ENCODE measurements at regions not wholly inside any gene's neighbourhood (a gene's known extent, or its start where the extent isn't known, plus 50 kb on each side); places are given as distances from the start of the nearest gene placed in this dataset.
A peak's percentile ranks its signal among the peaks of the same experiment; 100 is the strongest.
"Not testable (repeated sequence)": the region's sequence is repeated elsewhere in the genome, so short reads cannot be mapped to it uniquely, and the experiment has no call there.

GRCh38 chr2:47964277-47964676 is 58.0 kb upstream of the FBXO11 start:
- no peak for DNase-seq
- Histone ChIP-seq H3K27ac (ENCODE audit: low read depth in 1 of 3, low read length in 2 of 3) (no peak overlapping the region), H3K36me3 (ENCODE audit: control insufficient read depth in 3 of 3, insufficient read depth in 2 of 3, low read depth in 1 of 3, low read length in 3 of 3) (no peaks in the 10 kb centered on the region), H3K4me3 (ENCODE audit: low read depth in 1 of 3, low read length in 3 of 3) (no peak overlapping the region), H3K4me1 (ENCODE audit: control insufficient read depth in 3 of 3, insufficient read depth in 2 of 3, low read depth in 1 of 3, low read length in 2 of 3) (no peaks in the 10 kb centered on the region), H3K27me3 (ENCODE audit: control insufficient read depth in 3 of 3, insufficient read depth in 3 of 3, low read length in 3 of 3) (no peaks in the 10 kb centered on the region), H3K9me3 (ENCODE audit: control insufficient read depth in 2 of 2, insufficient read depth in 1 of 2, low read depth in 1 of 2, low read length in 1 of 2) (peaks cover 0 to 2% of the 10 kb centered on the region in 2 donors)
- no peak for FAIRE-seq

- H3K4me1 ChIP-seq (ENCODE audit: control insufficient read depth in 3 of 3, insufficient read depth in 2 of 3, low read depth in 1 of 3, low read length in 2 of 3): no peaks in the 10 kb centered on the region
- H3K9me3 ChIP-seq (ENCODE audit: control insufficient read depth in 2 of 2, insufficient read depth in 1 of 2, low read depth in 1 of 2, low read length in 1 of 2): peaks cover 0 to 2% of the 10 kb centered on the region in 2 donors
- no peaks in the 10 kb centered on the region for H3K27me3 ChIP-seq (ENCODE audit: control insufficient read depth in 3 of 3, insufficient read depth in 3 of 3, low read length in 3 of 3)
- H3K4me3 ChIP-seq (ENCODE audit: low read depth in 1 of 3, low read length in 3 of 3): no peak overlapping the region
- DNase-seq (peak in 1 of 2 donors; percentile 1), FAIRE-seq (no peak)
- no peaks in the 10 kb centered on the region for H3K36me3 ChIP-seq (ENCODE audit: control insufficient read depth in 3 of 3, insufficient read depth in 2 of 3, low read depth in 1 of 3, low read length in 3 of 3)
- 46 to 73% (median 60%) methylated on average over 8 of the region's 8 CpGs for WGBS, 3 donors
- H3K27ac ChIP-seq (ENCODE audit: low read depth in 1 of 3, low read length in 2 of 3): no peak overlapping the region
Measured at GRCh38 chr2:47964722-47965434, 58.6 kb upstream of the FBXO11 start.

GRCh38 chr2:47976728-47977127 is 70.4 kb upstream of the FBXO11 start:
- H3K9me3 ChIP-seq (ENCODE audit: control insufficient read depth in 2 of 2, insufficient read depth in 1 of 2, low read depth in 1 of 2, low read length in 1 of 2); H3K27ac ChIP-seq (ENCODE audit: low read depth in 1 of 3, low read length in 2 of 3); DNase-seq; H3K27me3 ChIP-seq (ENCODE audit: control insufficient read depth in 3 of 3, insufficient read depth in 3 of 3, low read length in 3 of 3); H3K4me1 ChIP-seq (ENCODE audit: control insufficient read depth in 3 of 3, insufficient read depth in 2 of 3, low read depth in 1 of 3, low read length in 2 of 3); FAIRE-seq; H3K36me3 ChIP-seq (ENCODE audit: control insufficient read depth in 3 of 3, insufficient read depth in 2 of 3, low read depth in 1 of 3, low read length in 3 of 3); H3K4me3 ChIP-seq (ENCODE audit: low read depth in 1 of 3, low read length in 3 of 3): not testable (repeated sequence)

- no peak overlapping the region for H3K27ac ChIP-seq (ENCODE audit: low read depth in 1 of 3, low read length in 2 of 3)
- no peaks in the 10 kb centered on the region for H3K36me3 ChIP-seq (ENCODE audit: control insufficient read depth in 3 of 3, insufficient read depth in 2 of 3, low read depth in 1 of 3, low read length in 3 of 3)
- no peaks in the 10 kb centered on the region for H3K4me1 ChIP-seq (ENCODE audit: control insufficient read depth in 3 of 3, insufficient read depth in 2 of 3, low read depth in 1 of 3, low read length in 2 of 3)
- DNase-seq (no peak), FAIRE-seq (no peak)
- H3K9me3 ChIP-seq (ENCODE audit: control insufficient read depth in 2 of 2, insufficient read depth in 1 of 2, low read depth in 1 of 2, low read length in 1 of 2): no peaks in the 10 kb centered on the region
- H3K4me3 ChIP-seq (ENCODE audit: low read depth in 1 of 3, low read length in 3 of 3): no peak overlapping the region
- H3K27me3 ChIP-seq (ENCODE audit: control insufficient read depth in 3 of 3, insufficient read depth in 3 of 3, low read length in 3 of 3): peaks cover 0 to 2% (median 0%) of the 10 kb centered on the region in 3 donors
Measured at GRCh38 chr2:47984041-47984440, 77.7 kb upstream of the FBXO11 start.

- Histone ChIP-seq H3K27ac (ENCODE audit: low read depth in 1 of 3, low read length in 2 of 3) (no peak overlapping the region), H3K4me1 (ENCODE audit: control insufficient read depth in 3 of 3, insufficient read depth in 2 of 3, low read depth in 1 of 3, low read length in 2 of 3) (no peaks in the 10 kb centered on the region), H3K9me3 (ENCODE audit: control insufficient read depth in 2 of 2, insufficient read depth in 1 of 2, low read depth in 1 of 2, low read length in 1 of 2) (no peaks in the 10 kb centered on the region), H3K4me3 (ENCODE audit: low read depth in 1 of 3, low read length in 3 of 3) (no peak overlapping the region), H3K27me3 (ENCODE audit: control insufficient read depth in 3 of 3, insufficient read depth in 3 of 3, low read length in 3 of 3) (peaks cover 0 to 3% (median 0%) of the 10 kb centered on the region in 3 donors), H3K36me3 (ENCODE audit: control insufficient read depth in 3 of 3, insufficient read depth in 2 of 3, low read depth in 1 of 3, low read length in 3 of 3) (no peaks in the 10 kb centered on the region)
- WGBS, 3 donors: 86 to 92% (median 91%) methylated on average over 2 of the region's 2 CpGs
- no peak for DNase-seq
- no peak for FAIRE-seq
Measured at GRCh38 chr2:47990503-47990902, 84.2 kb upstream of the FBXO11 start.

- Histone ChIP-seq H3K9me3 (ENCODE audit: control insufficient read depth in 2 of 2, insufficient read depth in 1 of 2, low read depth in 1 of 2, low read length in 1 of 2) (no peaks in the 10 kb centered on the region), H3K4me1 (ENCODE audit: control insufficient read depth in 3 of 3, insufficient read depth in 2 of 3, low read depth in 1 of 3, low read length in 2 of 3) (no peaks in the 10 kb centered on the region), H3K4me3 (ENCODE audit: low read depth in 1 of 3, low read length in 3 of 3) (no peak overlapping the region), H3K27ac (ENCODE audit: low read depth in 1 of 3, low read length in 2 of 3) (no peak overlapping the region), H3K36me3 (ENCODE audit: control insufficient read depth in 3 of 3, insufficient read depth in 2 of 3, low read depth in 1 of 3, low read length in 3 of 3) (no peaks in the 10 kb centered on the region), H3K27me3 (ENCODE audit: control insufficient read depth in 3 of 3, insufficient read depth in 3 of 3, low read length in 3 of 3) (peaks cover 0 to 1% (median 0%) of the 10 kb centered on the region in 3 donors)
- DNase-seq: no peak
- no peak for FAIRE-seq
Measured at GRCh38 chr2:47992671-47993070, 86.4 kb upstream of the FBXO11 start.

- Histone ChIP-seq H3K4me3 (ENCODE audit: low read depth in 1 of 3, low read length in 3 of 3) (no peak overlapping the region), H3K36me3 (ENCODE audit: control insufficient read depth in 3 of 3, insufficient read depth in 2 of 3, low read depth in 1 of 3, low read length in 3 of 3) (no peaks in the 10 kb centered on the region), H3K27ac (ENCODE audit: low read depth in 1 of 3, low read length in 2 of 3) (no peak overlapping the region), H3K27me3 (ENCODE audit: control insufficient read depth in 3 of 3, insufficient read depth in 3 of 3, low read length in 3 of 3) (peaks cover 0 to 1% (median 0%) of the 10 kb centered on the region in 3 donors), H3K4me1 (ENCODE audit: control insufficient read depth in 3 of 3, insufficient read depth in 2 of 3, low read depth in 1 of 3, low read length in 2 of 3) (no peaks in the 10 kb centered on the region), H3K9me3 (ENCODE audit: control insufficient read depth in 2 of 2, insufficient read depth in 1 of 2, low read depth in 1 of 2, low read length in 1 of 2) (no peaks in the 10 kb centered on the region)
- whole genome bisulfite sequencing, 3 donors: 89 to 91% (median 90%) methylated on average over 4 of the region's 4 CpGs
- DNase-seq (no peak), FAIRE-seq (no peak)
Measured at GRCh38 chr2:47996808-47997207, 90.5 kb upstream of the FBXO11 start.

GRCh38 chr2:47999512-47999911 is 93.2 kb upstream of the FBXO11 start:
- H3K36me3 ChIP-seq (ENCODE audit: control insufficient read depth in 3 of 3, insufficient read depth in 2 of 3, low read depth in 1 of 3, low read length in 3 of 3): no peaks in the 10 kb centered on the region
- FAIRE-seq: no peak
- no peak overlapping the region for H3K27ac ChIP-seq (ENCODE audit: low read depth in 1 of 3, low read length in 2 of 3)
- no peaks in the 10 kb centered on the region for H3K4me1 ChIP-seq (ENCODE audit: control insufficient read depth in 3 of 3, insufficient read depth in 2 of 3, low read depth in 1 of 3, low read length in 2 of 3)
- no peak for DNase-seq
- peaks cover 0 to 1% (median 0%) of the 10 kb centered on the region in 3 donors for H3K27me3 ChIP-seq (ENCODE audit: control insufficient read depth in 3 of 3, insufficient read depth in 3 of 3, low read length in 3 of 3)
- H3K9me3 ChIP-seq (ENCODE audit: control insufficient read depth in 2 of 2, insufficient read depth in 1 of 2, low read depth in 1 of 2, low read length in 1 of 2): no peaks in the 10 kb centered on the region
- 76 to 94% (median 92%) methylated on average over 1 of the region's 1 CpG for WGBS, 3 donors
- no peak overlapping the region for H3K4me3 ChIP-seq (ENCODE audit: low read depth in 1 of 3, low read length in 3 of 3)

GRCh38 chr2:48001498-48001897 is 95.2 kb upstream of the FBXO11 start:
- FAIRE-seq: no peak

More at GRCh38 chr2:48001498-48001897, 95.2 kb upstream of the FBXO11 start:
- no peak overlapping the region for H3K27ac ChIP-seq (ENCODE audit: low read depth in 1 of 3, low read length in 2 of 3)
- H3K4me1 ChIP-seq (ENCODE audit: control insufficient read depth in 3 of 3, insufficient read depth in 2 of 3, low read depth in 1 of 3, low read length in 2 of 3): no peaks in the 10 kb centered on the region
- no peaks in the 10 kb centered on the region for H3K27me3 ChIP-seq (ENCODE audit: control insufficient read depth in 3 of 3, insufficient read depth in 3 of 3, low read length in 3 of 3)
- DNase-seq: no peak
- no peaks in the 10 kb centered on the region for H3K9me3 ChIP-seq (ENCODE audit: control insufficient read depth in 2 of 2, insufficient read depth in 1 of 2, low read depth in 1 of 2, low read length in 1 of 2)
- H3K4me3 ChIP-seq (ENCODE audit: low read depth in 1 of 3, low read length in 3 of 3): no peak overlapping the region
- H3K36me3 ChIP-seq (ENCODE audit: control insufficient read depth in 3 of 3, insufficient read depth in 2 of 3, low read depth in 1 of 3, low read length in 3 of 3): no peaks in the 10 kb centered on the region
